ENCODE measurements at regions not wholly inside any gene's neighbourhood (a gene's known extent, or its start where the extent isn't known, plus 50 kb on each side); places are given as distances from the start of the nearest gene placed in this dataset.

- H3K36me3 Mint-ChIP-seq, result no peaks in the 10 kb centered on the region
- ATAC-seq, result no peak
- no peak overlapping the region for H3K27ac Mint-ChIP-seq
- H3K4me1 Mint-ChIP-seq, result no peaks in the 10 kb centered on the region
- TF ChIP-seq ZNF425 (CRISPR knock-in tag; conservative IDR thresholded peaks at IDR 0.05) (no peak), ELF4 (CRISPR knock-in tag; IDR thresholded peaks at IDR 0.05; ENCODE audit: low read depth) (no peak), ZSCAN18 (CRISPR knock-in tag; IDR thresholded peaks at IDR 0.05) (no peak), ZBTB43 (CRISPR knock-in tag; IDR thresholded peaks at IDR 0.05) (no peak), ZNF416 (CRISPR knock-in tag; IDR thresholded peaks at IDR 0.05) (no peak), TEAD1 (CRISPR knock-in tag; IDR thresholded peaks at IDR 0.05) (no peak), ZNF532 (CRISPR knock-in tag; IDR thresholded peaks at IDR 0.05; ENCODE audit: borderline replicate concordance) (no peak), TP53 (CRISPR knock-in tag; IDR thresholded peaks at IDR 0.05) (no peak), USF1 (CRISPR knock-in tag; IDR thresholded peaks at IDR 0.05) (no peak), ESRRA (CRISPR knock-in tag; IDR thresholded peaks at IDR 0.05; ENCODE audit: borderline replicate concordance) (no peak), ATF3 (CRISPR knock-in tag; conservative IDR thresholded peaks at IDR 0.05) (no peak), SP1 (CRISPR knock-in tag; conservative IDR thresholded peaks at IDR 0.05) (no peak), PRRX2 (CRISPR knock-in tag; IDR thresholded peaks at IDR 0.05) (no peak), NR2C2 (CRISPR knock-in tag; IDR thresholded peaks at IDR 0.05) (no peak), NFATC4 (CRISPR knock-in tag; IDR thresholded peaks at IDR 0.05) (no peak), CREB1 (CRISPR knock-in tag; IDR thresholded peaks at IDR 0.05) (no peak)
- H3K4me3 Mint-ChIP-seq, result no peak overlapping the region
- H3K27me3 Mint-ChIP-seq (ENCODE audit: low read depth), result no peaks in the 10 kb centered on the region
- ChIA-PET POLR2A (no interaction called here), CTCF (no interaction called here)
- H3K9me3 Mint-ChIP-seq, result no peaks in the 10 kb centered on the region
- DNase-seq (ENCODE audit: low spot score), result no peak
These were observed 552.4 kb downstream of the VGLL3 start for GRCh38 chr3:86438544-86438943.

GRCh38 chr3:86427343-86427742 is 563.6 kb downstream of the VGLL3 start:
- ATAC-seq (no peak), DNase-seq (ENCODE audit: low spot score) (no peak)
- POLR2A ChIA-PET, result no interaction called here
- Mint-ChIP-seq H3K9me3 (peaks cover 17% of the 10 kb centered on the region), H3K36me3 (peaks cover 12% of the 10 kb centered on the region), H3K27me3 (ENCODE audit: low read depth) (no peaks in the 10 kb centered on the region), H3K27ac (no peak overlapping the region), H3K4me1 (no peaks in the 10 kb centered on the region), H3K4me3 (no peak overlapping the region)
- CTCF ChIA-PET, result no interaction called here
- TF ChIP-seq ESRRA (CRISPR knock-in tag; IDR thresholded peaks at IDR 0.05; ENCODE audit: borderline replicate concordance) (no peak), CBFB (CRISPR knock-in tag; IDR thresholded peaks at IDR 0.05; ENCODE audit: low read depth) (no peak), NFATC4 (CRISPR knock-in tag; IDR thresholded peaks at IDR 0.05) (no peak), HMGXB4 (CRISPR knock-in tag; IDR thresholded peaks at IDR 0.05) (no peak), ZNF423 (CRISPR knock-in tag; IDR thresholded peaks at IDR 0.05) (no peak), ERG (CRISPR knock-in tag; IDR thresholded peaks at IDR 0.05) (no peak), ZMAT4 (CRISPR knock-in tag; IDR thresholded peaks at IDR 0.05) (no peak), ETV6 (CRISPR knock-in tag; IDR thresholded peaks at IDR 0.05) (no peak)

Data from WTC11 (cell line).